Sigmoid colon (tissue), 6 donors: ENCODE measurements at regions not wholly inside any gene's neighbourhood (a gene's known extent, or its start where the extent isn't known, plus 50 kb on each side); places are given as distances from the start of the nearest gene placed in this dataset.

Experiments
- DNase-seq: peaks from one replicate; pipeline ENCODE4 v3.0.0-alpha.2; 2019
- H3K27ac ChIP-seq, 4 donors: fragments of 200-600 bp; sonication (generic); one replicate each; pipeline ENCODE4 v1.5.1; 2016 to 2019; ENCODE audit warnings: mild to moderate bottlenecking in 1 of 4
- H3K27me3 ChIP-seq, 3 donors: fragments of 200-600 bp; sonication (generic); one replicate each; pipeline ENCODE4 v1.5.1; 2019; ENCODE audit warnings: mild to moderate bottlenecking in 1 of 3
- H3K36me3 ChIP-seq, 4 donors: fragments of 200-600 bp; sonication (generic); one replicate each; pipeline ENCODE4 v1.5.1; 2016 to 2019
- H3K4me1 ChIP-seq, 4 donors: fragments of 200-600 bp; sonication (generic); one replicate each; pipeline ENCODE4 v1.5.1; 2017 to 2019
- H3K4me3 ChIP-seq, 4 donors: fragments of 200-600 bp; sonication (generic); one replicate each; pipeline ENCODE4 v1.5.1; 2017 to 2019; ENCODE audit warnings: mild to moderate bottlenecking in 2 of 4, moderate library complexity in 1 of 4
- H3K9me3 ChIP-seq, 4 donors: fragments of 200-600 bp in 3 of 4; sonication (generic) in 3 of 4; one replicate each; pipeline versions ENCODE4 v1.5.1 to v1.6.1; 2013 to 2019
- CTCF ChIP-seq, 4 experiments: fragments of 450-650 bp in 3 of 4; fragments of 200-600 bp in 1 of 4; IDR thresholded peaks; one replicate each; pipeline ENCODE4 v1.5.1; 2016 to 2019; ENCODE audit warnings: antibody characterized with exemption in 4 of 4, mild to moderate bottlenecking in 3 of 4, moderate library complexity in 2 of 4
- EP300 ChIP-seq, 4 donors: sonication (generic); formaldehyde crosslinking; IDR thresholded peaks; one replicate each; pipeline ENCODE4 v1.6.1; 2017; ENCODE audit warnings: antibody characterized with exemption in 4 of 4
- POLR2A ChIP-seq, 2 donors: fragments of 450-650 bp; IDR thresholded peaks; one replicate each; pipeline ENCODE4 v1.6.1; 2016; ENCODE audit warnings: antibody characterized with exemption in 2 of 2, mild to moderate bottlenecking in 2 of 2, moderate library complexity in 2 of 2
- POLR2AphosphoS5 ChIP-seq, 4 donors: sonication (generic); formaldehyde crosslinking; IDR thresholded peaks; one replicate each; pipeline ENCODE4 v1.6.1; 2017; ENCODE audit warnings: antibody characterized with exemption in 4 of 4
- whole genome bisulfite sequencing, 2 donors: extraction: QIAGEN DNeasy Blood & Tissue Kit; methylation state at CpG; one replicate each; pipeline ENCODE4 v1.1.7; 2013; 5-methylcytosine and 5-hydroxymethylcytosine counted together
- intact Hi-C: fragments of 100-400 bp; cut with DNase I; formaldehyde crosslinking; loops from one replicate; pipeline ENCODE4 v1.15.1; 2023
- donor health status: healthy with polysubstance abuse.
- donor health status: healthy.

GRCh38 chr10:44471410-44471809, 86.5 kb upstream of the CXCL12 start:
- Histone ChIP-seq H3K27ac (no peak overlapping the region), H3K9me3 (no peaks in the 10 kb centered on the region), H3K4me1 (no peaks in the 10 kb centered on the region), H3K4me3 (no peak overlapping the region), H3K36me3 (no peaks in the 10 kb centered on the region), H3K27me3 (peaks cover 0 to 8% (median 0%) of the 10 kb centered on the region in 3 donors)
- no peak for DNase-seq
- intact Hi-C loops: no loop called here
- 85 to 89% methylated on average over 5 of the region's 5 CpGs for WGBS, 2 donors
- TF ChIP-seq POLR2AphosphoS5 (IDR thresholded peaks at IDR 0.05) (no peak), POLR2A (IDR thresholded peaks at IDR 0.05) (no peak), EP300 (IDR thresholded peaks at IDR 0.05) (no peak), CTCF (IDR thresholded peaks at IDR 0.05) (no peak)

GRCh38 chr10:44473146-44473545, 88.2 kb upstream of the CXCL12 start:
- Histone ChIP-seq H3K4me3 (no peak overlapping the region), H3K27ac (no peak overlapping the region), H3K27me3 (peaks cover 0 to 5% (median 0%) of the 10 kb centered on the region in 3 donors), H3K9me3 (no peaks in the 10 kb centered on the region), H3K36me3 (no peaks in the 10 kb centered on the region), H3K4me1 (no peaks in the 10 kb centered on the region)
- intact Hi-C loops: no loop called here
- 83 to 87% methylated on average over 3 of the region's 3 CpGs for WGBS, 2 donors
- TF ChIP-seq POLR2A (IDR thresholded peaks at IDR 0.05) (no peak), EP300 (IDR thresholded peaks at IDR 0.05) (no peak), POLR2AphosphoS5 (IDR thresholded peaks at IDR 0.05) (no peak), CTCF (IDR thresholded peaks at IDR 0.05) (no peak)
- DNase-seq: no peak

- no peaks in the 10 kb centered on the region for H3K4me1 ChIP-seq
- H3K27me3 ChIP-seq: no peaks in the 10 kb centered on the region
- no peak overlapping the region for H3K27ac ChIP-seq
- intact Hi-C loops: no loop called here
- no peaks in the 10 kb centered on the region for H3K36me3 ChIP-seq
- DNase-seq: no peak
- no peak overlapping the region for H3K4me3 ChIP-seq
- no peak for TF ChIP-seq POLR2AphosphoS5 (IDR thresholded peaks at IDR 0.05)
- TF ChIP-seq EP300 (IDR thresholded peaks at IDR 0.05): no peak
- TF ChIP-seq CTCF (IDR thresholded peaks at IDR 0.05): no peak
- TF ChIP-seq POLR2A (IDR thresholded peaks at IDR 0.05): no peak
- no peaks in the 10 kb centered on the region for H3K9me3 ChIP-seq
- WGBS, 2 donors: 76% methylated on average over 8 of the region's 8 CpGs
Observed at GRCh38 chr10:44476409-44477045, 91.6 kb upstream of the CXCL12 start.

GRCh38 chr10:44477046-44477425, 92.1 kb upstream of the CXCL12 start:
- 33 to 52% methylated on average over 1 of the region's 1 CpG for WGBS, 2 donors
- Histone ChIP-seq H3K27ac (no peak overlapping the region), H3K36me3 (no peaks in the 10 kb centered on the region), H3K4me1 (no peaks in the 10 kb centered on the region), H3K27me3 (no peaks in the 10 kb centered on the region), H3K4me3 (no peak overlapping the region), H3K9me3 (no peaks in the 10 kb centered on the region)
- intact Hi-C loops: no loop called here
- no peak for TF ChIP-seq POLR2A (IDR thresholded peaks at IDR 0.05)
- no peak for TF ChIP-seq EP300 (IDR thresholded peaks at IDR 0.05)
- no peak for TF ChIP-seq CTCF (IDR thresholded peaks at IDR 0.05)
- no peak for TF ChIP-seq POLR2AphosphoS5 (IDR thresholded peaks at IDR 0.05)
- DNase-seq: no peak

- Histone ChIP-seq H3K9me3 (no peaks in the 10 kb centered on the region), H3K4me1 (no peaks in the 10 kb centered on the region), H3K36me3 (no peaks in the 10 kb centered on the region), H3K4me3 (no peak overlapping the region), H3K27me3 (no peaks in the 10 kb centered on the region), H3K27ac (no peak overlapping the region)
- TF ChIP-seq POLR2A (IDR thresholded peaks at IDR 0.05): no peak
- no peak for TF ChIP-seq CTCF (IDR thresholded peaks at IDR 0.05)
- TF ChIP-seq POLR2AphosphoS5 (IDR thresholded peaks at IDR 0.05): no peak
- TF ChIP-seq EP300 (IDR thresholded peaks at IDR 0.05): no peak
- 90 to 91% methylated on average over 2 of the region's 2 CpGs for whole genome bisulfite sequencing, 2 donors
- no peak for DNase-seq
- intact Hi-C loops: no loop called here
Observed at GRCh38 chr10:44478040-44478439, 93.1 kb upstream of the CXCL12 start.
